Neuronal stem cell (in vitro differentiated cells): ENCODE measurements at regions not wholly inside any gene's neighbourhood (a gene's known extent, or its start where the extent isn't known, plus 50 kb on each side); places are given as distances from the start of the nearest gene placed in this dataset.
"Not testable (repeated sequence)": the region's sequence is repeated elsewhere in the genome, so short reads cannot be mapped to it uniquely, and the experiment has no call there.

Experiments used
- DNase-seq: peaks from one replicate; pipeline ENCODE4 v3.0.0-alpha.2; 2013; ENCODE audit warnings: low spot score
- H2AFZ ChIP-seq: one replicate; pipeline ENCODE4 v1.6.1; 2013; ENCODE audit warnings: mild to moderate bottlenecking, low read length, inconsistent platforms
- H2AK5ac ChIP-seq: 2 replicates; pipeline ENCODE4 v1.6.1; 2013; ENCODE audit warnings: low read depth, mild to moderate bottlenecking, inconsistent platforms, low read length, moderate library complexity, mixed read lengths
- H2BK120ac ChIP-seq: 2 replicates; pipeline ENCODE4 v1.6.1; 2013; ENCODE audit warnings: low read depth, mild to moderate bottlenecking, inconsistent platforms, low read length, moderate library complexity, mixed read lengths
- H2BK12ac ChIP-seq: one replicate; pipeline ENCODE4 v1.6.1; 2013; ENCODE audit warnings: low read length, inconsistent platforms
- H2BK15ac ChIP-seq: 2 replicates; pipeline ENCODE4 v1.6.1; 2013; ENCODE audit warnings: mild to moderate bottlenecking, low read length, inconsistent platforms, mixed read lengths
- H2BK5ac ChIP-seq: one replicate; pipeline ENCODE4 v1.6.1; 2013; ENCODE audit warnings: inconsistent platforms, mild to moderate bottlenecking, low read length, moderate library complexity
- H3K14ac ChIP-seq: one replicate; pipeline ENCODE4 v1.6.1; 2013; ENCODE audit warnings: low read length, inconsistent platforms
- H3K18ac ChIP-seq: 2 replicates; pipeline ENCODE4 v1.6.1; 2013; ENCODE audit warnings: low read length, inconsistent platforms
- H3K23ac ChIP-seq: 2 replicates; pipeline ENCODE4 v1.6.1; 2013; ENCODE audit warnings: low read depth, mild to moderate bottlenecking, mixed read lengths, low read length, inconsistent platforms; ENCODE audit not compliant: poor library complexity
- H3K27ac ChIP-seq: replicated peaks from 3 replicates; pipeline ENCODE4 v1.5.1; 2013; ENCODE audit warnings: low read length, inconsistent platforms
- H3K27me3 ChIP-seq, 3 experiments: 2 replicates each; pipeline ENCODE4 v1.6.1; 2013; ENCODE audit warnings: low read length in 3 of 3, mild to moderate bottlenecking in 2 of 3, inconsistent platforms in 1 of 3, low read depth in 1 of 3, mixed read lengths in 1 of 3, moderate library complexity in 1 of 3; ENCODE audit not compliant: control insufficient read depth in 3 of 3, insufficient read depth in 3 of 3
- H3K36me3 ChIP-seq, 2 donors: replicated peaks in 1 of 2; 2 replicates each; pipeline ENCODE4 v1.6.1; 2013; ENCODE audit warnings: low read length in 2 of 2; ENCODE audit not compliant: control insufficient read depth in 2 of 2, insufficient read depth in 2 of 2
- H3K4ac ChIP-seq: 2 replicates; pipeline ENCODE4 v1.6.1; 2013; ENCODE audit warnings: inconsistent platforms, mild to moderate bottlenecking, low read length, moderate library complexity
- H3K4me1 ChIP-seq, 2 donors: 1 replicate in 1 of 2; 2 replicates in 1 of 2; pipeline ENCODE4 v1.6.1; 2013; ENCODE audit warnings: low read length in 2 of 2, low read depth in 1 of 2; ENCODE audit not compliant: control insufficient read depth in 2 of 2, insufficient read depth in 1 of 2
- H3K4me2 ChIP-seq: one replicate; pipeline ENCODE4 v1.6.1; 2013; ENCODE audit warnings: mild to moderate bottlenecking, low read length, inconsistent platforms; ENCODE audit not compliant: insufficient read depth, poor library complexity, severe bottlenecking
- H3K4me3 ChIP-seq, 2 donors: 2 replicates each; pipeline ENCODE4 v1.5.1; 2013; ENCODE audit warnings: low read length in 2 of 2, mild to moderate bottlenecking in 2 of 2, inconsistent platforms in 1 of 2, moderate library complexity in 1 of 2
- H3K79me1 ChIP-seq: one replicate; pipeline ENCODE4 v1.6.1; 2013; ENCODE audit warnings: low read depth, mild to moderate bottlenecking, inconsistent platforms, low read length, moderate library complexity
- H3K9ac ChIP-seq: one replicate; pipeline ENCODE4 v1.6.1; 2013; ENCODE audit warnings: mild to moderate bottlenecking, low read depth, low read length, inconsistent platforms; ENCODE audit not compliant: poor library complexity
- H3K9me3 ChIP-seq, 2 donors: replicated peaks in 1 of 2; 2 replicates each; pipeline versions ENCODE3 to v1.6.1; 2013; ENCODE audit warnings: low read length in 2 of 2, mild to moderate bottlenecking in 2 of 2, inconsistent platforms in 1 of 2, low read depth in 1 of 2, mixed read lengths in 1 of 2, moderate library complexity in 1 of 2; ENCODE audit not compliant: control insufficient read depth in 2 of 2, insufficient read depth in 1 of 2
- H4K8ac ChIP-seq: one replicate; pipeline ENCODE4 v1.6.1; 2013; ENCODE audit warnings: low read depth, mild to moderate bottlenecking, inconsistent platforms, low read length, moderate library complexity
- H4K91ac ChIP-seq: one replicate; pipeline ENCODE4 v1.6.1; 2013; ENCODE audit warnings: low read length, low read depth, mild to moderate bottlenecking, inconsistent platforms; ENCODE audit not compliant: poor library complexity
- WGBS, 2 donors: extraction: QIAGEN DNeasy Blood & Tissue Kit; methylation state at CpG; one replicate each; pipeline ENCODE4 v1.1.7; 2013; ENCODE audit warnings: missing lambda C conversion rate in 2 of 2, mixed read lengths in 1 of 2; ENCODE audit not compliant: insufficient read length in 2 of 2, insufficient replicate concordance in 1 of 2; ENCODE audit errors: extremely low coverage in 2 of 2; 5-methylcytosine and 5-hydroxymethylcytosine counted together

DNA sequence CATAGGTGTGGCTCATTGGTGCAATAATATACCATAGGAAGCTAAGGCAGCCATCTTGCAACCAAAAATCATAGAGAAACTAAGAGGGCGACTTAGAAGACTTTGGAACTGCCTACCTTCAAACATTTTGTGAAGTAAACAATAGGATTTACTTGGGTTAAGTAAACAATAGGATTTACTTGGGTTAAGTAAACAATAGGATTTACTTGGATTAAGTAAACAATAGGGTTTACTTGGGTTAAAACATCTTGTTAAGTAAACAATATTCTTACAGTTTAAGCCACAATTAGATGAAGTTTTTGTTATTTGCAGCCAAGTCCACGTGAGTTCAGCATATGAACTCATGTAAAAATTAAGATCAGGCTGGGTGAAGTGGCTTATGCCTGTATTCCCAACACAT is 722.4 kb upstream of the AUTS2 start:
- Histone ChIP-seq H3K14ac (no peak overlapping the region), H4K91ac (no peak overlapping the region), H3K36me3 (no peaks in the 10 kb centered on the region), H3K4me2 (no peak overlapping the region), H3K27me3 (no peaks in the 10 kb centered on the region), H3K9me3 (no peaks in the 10 kb centered on the region), H3K79me1 (no peaks in the 10 kb centered on the region), H2BK120ac (no peak overlapping the region), H3K27ac (no peak overlapping the region), H3K23ac (no peak overlapping the region), H2BK12ac (no peak overlapping the region), H3K4ac (no peak overlapping the region), H2AK5ac (no peak overlapping the region), H2BK5ac (no peak overlapping the region), H3K4me1 (no peaks in the 10 kb centered on the region), H3K18ac (no peak overlapping the region), H3K4me3 (no peak overlapping the region), H2BK15ac (no peak overlapping the region), H2AFZ (no peak overlapping the region), H4K8ac (no peak overlapping the region), H3K9ac (no peak overlapping the region)
- no CpG with 5 or more reads among the region's 2 CpGs for WGBS, 2 donors
- DNase-seq = no peak

DNA sequence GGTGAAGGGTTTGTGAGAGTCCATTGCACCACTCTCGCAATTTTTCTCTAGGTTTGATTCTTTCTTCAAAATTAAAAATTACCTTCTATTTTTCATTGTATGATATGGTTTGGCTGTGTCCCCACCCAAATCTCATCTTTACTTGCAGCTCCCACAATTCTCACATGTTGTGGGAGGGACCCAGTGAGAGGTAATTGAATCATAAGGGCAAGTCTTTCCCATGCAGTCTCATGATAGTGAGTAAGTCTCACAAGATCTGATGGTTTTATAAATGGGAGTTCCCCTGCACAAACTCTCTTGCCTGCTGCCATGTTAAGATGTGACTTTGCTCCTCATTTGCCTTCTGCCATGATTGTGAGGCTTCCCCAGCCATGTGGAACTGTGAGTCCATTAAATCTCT is 711.2 kb upstream of the AUTS2 start:
- H2AK5ac ChIP-seq, H2BK15ac ChIP-seq, H3K9me3 ChIP-seq, H3K4me3 ChIP-seq, H3K27me3 ChIP-seq, DNase-seq, H3K9ac ChIP-seq, H2BK120ac ChIP-seq, H3K14ac ChIP-seq, H2AFZ ChIP-seq, H3K4ac ChIP-seq, H2BK12ac ChIP-seq, H4K91ac ChIP-seq, H3K4me2 ChIP-seq, H4K8ac ChIP-seq, H3K27ac ChIP-seq, H3K4me1 ChIP-seq, H3K23ac ChIP-seq, H2BK5ac ChIP-seq, H3K36me3 ChIP-seq, H3K18ac ChIP-seq, H3K79me1 ChIP-seq: not testable (repeated sequence)
- WGBS, 2 donors = no CpG with 5 or more reads among the region's 1 CpG

DNA sequence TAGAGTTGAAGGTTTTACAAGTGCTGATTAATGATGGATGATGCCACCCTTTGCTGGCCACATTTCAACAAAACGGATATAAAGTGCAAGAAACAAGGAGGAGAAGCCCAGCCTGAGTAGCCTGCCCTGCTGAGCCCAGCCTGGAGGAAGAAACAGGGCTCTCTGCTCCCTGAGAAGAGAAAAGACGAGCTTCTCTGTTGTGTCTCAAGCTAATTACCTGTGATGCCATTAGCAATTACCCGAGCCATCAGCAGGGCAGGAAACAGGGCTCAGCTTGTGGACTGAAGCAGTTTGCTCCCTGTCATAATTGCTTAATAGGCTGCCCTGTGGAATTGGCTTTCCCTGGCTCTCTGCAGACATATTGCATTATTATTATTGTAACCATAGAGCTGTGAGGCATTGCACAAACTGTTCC is 709.3 kb upstream of the AUTS2 start:
- no peak overlapping the region for H3K4ac ChIP-seq
- no peak overlapping the region for H3K23ac ChIP-seq
- no peak overlapping the region for H3K9ac ChIP-seq
- no peak overlapping the region for H4K91ac ChIP-seq
- no peak overlapping the region for H3K27ac ChIP-seq
- H3K4me2 ChIP-seq = no peak overlapping the region
- no peak overlapping the region for H2BK5ac ChIP-seq
- no peak for DNase-seq
- H3K4me1 ChIP-seq = peaks cover 0 to 4% of the 10 kb centered on the region in 2 donors
- H2AK5ac ChIP-seq = no peak overlapping the region
- no peak overlapping the region for H3K14ac ChIP-seq
- no peaks in the 10 kb centered on the region for H3K79me1 ChIP-seq
- H3K4me3 ChIP-seq = no peak overlapping the region
- no peak overlapping the region for H2BK12ac ChIP-seq
- no peaks in the 10 kb centered on the region for H3K27me3 ChIP-seq
- no peak overlapping the region for H4K8ac ChIP-seq
- no peaks in the 10 kb centered on the region for H3K36me3 ChIP-seq
- no CpG with 5 or more reads among the region's 3 CpGs for WGBS, 2 donors
- no peak overlapping the region for H2AFZ ChIP-seq
- no peak overlapping the region for H3K18ac ChIP-seq
- H2BK120ac ChIP-seq = no peak overlapping the region
- H2BK15ac ChIP-seq = no peak overlapping the region
- no peaks in the 10 kb centered on the region for H3K9me3 ChIP-seq

DNA sequence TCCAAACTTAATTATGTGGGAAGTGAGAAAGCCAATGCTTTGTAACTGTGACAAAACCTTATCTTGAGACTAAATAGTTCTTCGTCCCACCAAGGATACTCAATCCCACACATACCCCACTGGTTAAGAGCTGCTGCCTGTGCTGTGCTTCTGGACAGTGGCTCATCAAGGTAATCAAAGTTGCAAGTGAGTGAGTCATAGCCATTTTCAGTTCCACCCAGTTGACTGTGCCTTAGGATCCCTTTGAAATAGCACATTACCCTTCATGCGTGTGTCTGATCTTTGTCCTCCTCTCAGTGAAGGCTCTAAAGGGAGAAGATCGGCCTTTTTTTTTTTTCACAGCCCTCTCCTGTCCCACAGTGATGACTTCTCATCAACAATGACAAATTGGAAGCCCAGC is 706.0 kb upstream of the AUTS2 start:
- Histone ChIP-seq H2AK5ac (no peak overlapping the region), H3K4me3 (no peak overlapping the region), H4K91ac (no peak overlapping the region), H3K4me2 (no peak overlapping the region), H3K14ac (no peak overlapping the region), H3K23ac (no peak overlapping the region), H3K9ac (no peak overlapping the region), H2BK120ac (no peak overlapping the region), H4K8ac (no peak overlapping the region), H3K4ac (no peak overlapping the region), H3K79me1 (no peaks in the 10 kb centered on the region), H3K27ac (no peak overlapping the region), H3K18ac (no peak overlapping the region), H2BK15ac (no peak overlapping the region), H3K9me3 (no peaks in the 10 kb centered on the region), H2BK5ac (no peak overlapping the region), H2BK12ac (no peak overlapping the region), H3K4me1 (peaks cover 0 to 4% of the 10 kb centered on the region in 2 donors), H2AFZ (no peak overlapping the region), H3K27me3 (no peaks in the 10 kb centered on the region), H3K36me3 (no peaks in the 10 kb centered on the region)
- DNase-seq = peak; percentile 2
- no CpG with 5 or more reads among the region's 3 CpGs for WGBS, 2 donors
